NCI-H2227 (cell line): ENCODE measurements at regions not wholly inside any gene's neighbourhood (a gene's known extent, or its start where the extent isn't known, plus 50 kb on each side); places are given as distances from the start of the nearest gene placed in this dataset.
"Not testable (repeated sequence)": the region's sequence is repeated elsewhere in the genome, so short reads cannot be mapped to it uniquely, and the experiment has no call there.

Experiments used
- DNase-seq: peaks from one replicate; lab custom pipeline; 2025; ENCODE audit not compliant: unreplicated experiment; lab: John Stamatoyannopoulos, UW

DNA sequence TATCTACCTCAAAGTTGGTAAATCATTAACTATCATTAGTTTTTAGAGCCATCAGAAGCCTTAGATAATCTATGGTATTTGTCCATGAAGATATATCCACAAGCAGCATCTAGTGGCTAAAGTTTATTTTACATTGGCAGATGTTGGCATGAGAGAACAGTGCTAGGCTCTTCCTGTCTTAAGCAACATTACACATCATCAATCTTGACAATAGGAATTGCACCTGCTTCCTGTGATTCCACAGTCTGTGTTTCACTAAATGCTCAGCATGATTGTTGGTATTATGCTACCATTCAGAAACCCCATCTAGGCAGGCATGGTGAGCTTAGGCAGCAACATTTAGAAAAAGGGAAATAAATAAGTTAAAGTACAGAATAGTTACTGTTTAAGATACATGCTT, 246.6 kb downstream of the SLCO4C1 start:
- DNase-seq = no peak

GRCh38 chr5:102048940-102049339, 247.1 kb downstream of the SLCO4C1 start:
- no peak for DNase-seq

GRCh38 chr5:102047073-102047472, 249.0 kb downstream of the SLCO4C1 start:
- DNase-seq = not testable (repeated sequence)

DNA sequence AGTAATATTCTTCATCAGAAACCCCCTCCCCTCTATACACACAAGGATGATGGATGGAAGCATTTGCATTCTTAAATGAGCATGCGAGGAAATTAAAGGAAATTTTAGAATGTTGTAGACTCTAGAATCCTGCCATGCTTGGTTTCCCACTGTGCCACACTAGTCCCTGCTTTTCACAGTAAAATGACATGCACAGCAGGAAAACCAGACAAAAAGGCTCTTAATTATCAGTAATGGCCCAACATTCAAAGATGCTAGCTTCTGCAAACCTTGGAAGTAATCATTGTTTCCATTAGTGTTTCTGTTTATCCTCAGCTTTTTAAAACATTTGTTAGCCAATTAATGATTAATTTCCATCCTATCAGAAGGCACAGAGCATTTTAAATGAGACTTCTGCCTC, 255.8 kb downstream of the SLCO4C1 start:
- no peak for DNase-seq

- no peak for DNase-seq
Observed at GRCh38 chr5:102036927-102037326, 259.2 kb downstream of the SLCO4C1 start.

GRCh38 chr5:102031711-102032110, 264.4 kb downstream of the SLCO4C1 start:
- DNase-seq = no peak

DNA sequence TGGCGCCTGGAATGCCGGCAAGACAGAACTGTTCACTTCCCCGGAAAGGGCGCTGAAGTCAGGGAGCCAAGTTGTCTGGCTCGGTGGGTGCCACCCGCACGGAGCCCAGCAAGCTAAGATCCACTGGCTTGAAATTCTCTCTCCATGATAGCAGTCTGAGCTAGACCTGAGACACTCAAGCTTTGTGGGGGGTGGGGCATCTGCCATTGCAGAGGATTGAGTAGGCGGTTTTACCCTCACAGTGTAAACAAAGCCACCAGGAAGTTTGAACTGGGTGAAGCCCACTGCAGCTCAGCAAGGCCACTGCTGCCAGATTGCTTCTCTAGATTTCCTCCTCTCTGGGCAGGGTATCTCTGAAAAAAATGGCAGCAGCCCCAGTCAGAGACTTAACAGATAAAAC, 277.4 kb downstream of the SLCO4C1 start:
- no peak for DNase-seq

DNA sequence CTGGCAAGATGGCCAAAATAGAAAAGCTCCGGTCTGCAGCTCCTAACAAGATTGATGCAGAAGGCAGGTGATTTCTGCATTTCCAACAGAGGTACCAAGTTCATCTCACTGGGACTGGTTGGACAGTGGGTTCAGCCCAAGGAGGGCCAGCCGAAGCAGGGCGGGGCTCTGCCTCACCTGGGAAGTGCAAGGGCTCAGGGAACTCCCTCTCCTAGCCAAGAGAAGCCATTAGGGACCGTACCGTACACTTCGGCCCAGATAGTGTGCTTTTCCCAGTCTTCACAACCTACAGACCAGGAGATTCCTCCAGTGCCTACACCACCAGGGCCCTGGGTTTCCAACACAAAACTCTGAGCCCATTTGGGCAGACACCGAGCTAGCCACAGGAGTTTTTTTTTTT, 277.8 kb downstream of the SLCO4C1 start:
- DNase-seq = no peak

DNA sequence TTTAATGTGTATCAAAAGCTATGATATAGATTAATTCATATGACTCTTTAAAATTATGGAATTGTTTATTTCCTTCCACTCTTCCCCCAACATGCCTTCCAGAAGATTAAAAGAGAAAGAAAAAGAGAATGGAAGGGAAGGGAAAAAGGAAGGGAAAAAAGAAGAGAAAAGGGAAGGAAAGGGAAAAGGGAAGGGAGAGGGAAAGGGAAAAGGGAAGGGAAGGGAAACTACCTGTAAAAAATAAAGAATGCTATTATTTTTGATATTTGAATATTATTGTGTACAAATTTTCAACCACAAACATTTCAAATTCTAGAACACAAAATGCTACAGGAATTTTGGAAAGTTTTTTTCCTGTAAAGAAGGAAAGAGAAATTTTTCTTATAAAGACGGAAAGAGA, 281.7 kb downstream of the SLCO4C1 start:
- no peak for DNase-seq

DNA sequence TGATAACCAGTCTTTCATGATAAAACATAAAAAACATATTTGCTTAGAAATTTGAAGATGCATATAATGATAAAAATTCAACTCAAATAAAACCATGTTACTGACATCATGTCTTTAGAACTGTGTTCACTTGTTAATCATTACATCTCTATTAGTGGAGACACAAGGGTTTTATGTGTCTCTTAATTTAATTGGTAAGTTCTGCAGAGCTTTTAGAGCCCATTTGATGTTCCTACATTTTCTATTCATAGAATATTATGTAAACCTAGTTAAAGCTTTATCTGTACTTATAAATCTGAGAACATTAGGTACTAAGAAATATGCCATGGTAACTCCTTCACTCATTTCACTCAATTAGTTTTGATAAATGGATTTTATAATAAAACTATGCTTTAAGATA, 285.4 kb downstream of the SLCO4C1 start:
- DNase-seq = no peak

DNA sequence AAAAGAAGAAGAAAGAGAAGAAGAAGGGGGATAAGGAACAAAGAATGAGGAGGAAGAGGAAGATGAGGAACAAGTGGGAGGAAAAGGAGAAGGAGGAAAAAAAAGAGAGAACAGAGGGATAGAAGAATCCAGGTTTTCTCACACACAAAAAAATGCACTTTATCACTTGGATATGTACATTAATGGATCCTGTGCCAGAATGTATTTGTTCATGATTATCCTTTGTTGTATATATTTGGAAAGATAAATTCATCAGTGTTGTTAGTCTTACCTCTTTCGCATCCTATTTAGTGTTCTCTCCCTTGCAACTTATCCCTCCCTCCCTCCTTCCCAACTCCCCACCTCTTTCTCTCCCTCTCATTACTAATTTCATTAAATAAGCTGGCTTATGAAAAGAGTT, 298.8 kb downstream of the SLCO4C1 start:
- no peak for DNase-seq

- DNase-seq = no peak
Observed at GRCh38 chr5:101995585-101995984, 300.5 kb downstream of the SLCO4C1 start.

GRCh38 chr5:101991486-101991885, 304.6 kb downstream of the SLCO4C1 start:
- no peak for DNase-seq

DNA sequence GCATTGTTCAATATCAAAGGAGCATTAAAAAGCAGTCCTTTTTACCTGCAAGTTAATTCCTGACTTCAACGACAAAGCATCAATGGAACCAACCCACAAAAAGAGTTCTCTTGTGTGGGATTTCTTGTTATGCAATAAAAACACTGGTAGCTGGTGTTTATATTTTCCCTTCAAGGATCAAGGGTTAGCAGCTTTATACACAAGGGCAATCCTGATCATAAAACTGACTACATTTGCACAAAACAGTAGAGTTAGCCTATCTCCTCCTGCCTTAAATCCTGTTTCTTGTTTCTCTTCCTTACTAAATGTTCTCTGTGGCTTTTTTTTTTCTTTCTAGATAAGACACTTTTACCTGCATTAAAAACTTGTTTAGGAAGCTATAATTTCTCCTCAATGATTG, 306.4 kb downstream of the SLCO4C1 start:
- DNase-seq = no peak

DNA sequence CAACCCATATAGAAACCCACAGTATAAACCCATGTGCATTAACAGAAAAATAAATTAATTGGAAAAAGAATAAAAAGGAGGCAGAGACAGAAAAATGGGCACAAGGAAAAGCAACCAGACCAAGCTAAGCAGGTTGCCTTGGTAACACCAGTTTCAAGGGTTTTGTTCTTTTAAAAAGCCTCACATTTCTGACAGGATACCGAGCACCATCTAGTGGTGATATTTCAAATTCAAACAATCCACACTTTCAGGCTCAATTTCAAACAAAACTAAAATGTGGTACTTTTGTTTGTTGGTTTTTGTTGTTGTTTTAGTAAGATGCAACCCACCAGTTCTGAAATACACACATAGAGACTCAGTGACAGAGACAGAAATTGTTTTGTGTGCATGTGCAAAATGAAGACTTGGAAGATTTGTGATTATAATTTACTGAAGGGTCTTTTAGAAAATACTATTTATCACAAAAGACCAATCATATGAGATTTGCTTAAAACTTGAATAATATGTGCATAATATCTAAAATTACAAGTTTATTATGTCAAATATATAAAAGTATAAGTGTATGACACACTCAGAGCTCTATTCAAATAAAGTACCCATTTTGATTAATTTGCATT, 318.2 kb downstream of the SLCO4C1 start:
- DNase-seq = no peak

DNA sequence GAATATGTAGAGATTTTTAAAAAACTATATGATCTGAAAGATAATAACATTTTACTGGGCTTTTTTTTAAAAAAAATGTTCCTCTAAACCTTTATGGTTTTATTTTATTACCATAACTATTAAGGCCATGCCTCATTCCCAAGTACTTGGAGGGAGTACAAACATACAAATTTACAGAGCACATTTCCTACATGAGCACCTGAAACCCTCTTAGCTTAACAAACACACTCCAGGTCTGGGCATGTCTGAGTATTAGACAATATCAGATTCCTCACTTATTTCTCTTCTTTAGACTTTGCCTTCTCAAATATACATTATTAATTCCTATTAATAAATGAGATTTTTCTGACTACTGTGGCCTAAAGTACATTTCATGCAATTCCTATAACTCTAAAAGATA, 319.2 kb downstream of the SLCO4C1 start:
- no peak for DNase-seq

DNA sequence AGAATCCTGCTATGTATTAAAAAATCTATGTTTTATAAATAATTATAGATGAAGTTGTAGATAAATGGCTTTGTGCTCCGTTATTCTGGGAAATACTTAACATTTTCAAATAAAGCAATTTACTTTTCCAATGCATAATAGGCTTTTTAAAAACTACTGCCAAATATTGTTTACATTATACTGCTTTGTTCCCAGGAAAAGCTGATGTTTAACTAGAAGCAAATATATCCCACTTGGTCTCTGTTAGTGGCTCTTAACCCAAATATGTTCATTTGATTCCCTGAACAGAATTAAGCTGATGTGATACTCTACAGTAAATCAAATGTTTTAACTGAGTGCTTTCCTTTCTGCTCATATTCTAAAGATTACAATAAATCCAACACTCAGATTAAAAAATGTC, 326.3 kb downstream of the SLCO4C1 start:
- no peak for DNase-seq

DNA sequence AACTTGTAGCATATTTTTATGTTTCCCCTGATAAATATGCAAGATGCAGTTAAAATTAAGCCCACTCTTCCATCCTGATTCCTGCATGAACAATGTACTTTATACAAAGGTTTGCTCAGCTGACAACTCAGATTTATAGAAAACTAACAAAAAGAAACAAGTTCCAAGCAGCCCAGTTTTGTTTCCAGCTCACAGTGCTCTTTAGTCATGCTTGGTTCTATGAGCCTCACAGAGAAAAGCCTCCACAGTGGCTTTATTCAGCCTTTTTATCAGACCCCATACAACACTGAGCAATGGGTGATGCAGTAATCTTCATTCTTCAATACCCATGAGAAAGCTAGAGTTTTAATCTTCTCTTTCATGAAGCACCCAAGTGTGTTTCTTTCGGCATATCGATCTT, 329.6 kb downstream of the SLCO4C1 start:
- DNase-seq = no peak

DNA sequence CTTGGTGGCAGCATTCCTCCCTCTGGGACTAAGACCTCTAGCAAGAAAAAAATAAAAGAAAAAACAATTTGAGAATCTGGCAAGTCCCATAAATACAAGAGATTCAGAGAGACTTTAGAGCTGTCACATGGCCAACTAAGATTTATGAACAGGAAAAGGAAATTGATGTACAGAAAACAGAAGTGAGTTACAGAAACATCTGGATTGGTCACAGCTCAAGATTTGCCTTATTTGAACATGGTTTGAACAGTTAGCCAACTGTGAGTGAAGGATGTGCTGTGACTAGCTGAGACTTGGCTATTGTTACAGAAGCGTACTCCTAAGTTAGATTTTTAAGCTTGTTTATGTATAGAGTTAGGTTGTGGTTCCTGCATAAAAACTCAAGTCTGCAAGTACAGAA, 340.2 kb downstream of the SLCO4C1 start:
- DNase-seq = no peak

GRCh38 chr5:101950019-101950418, 346.1 kb downstream of the SLCO4C1 start:
- DNase-seq = no peak

- DNase-seq = no peak
Observed at GRCh38 chr5:101948615-101949014, 347.5 kb downstream of the SLCO4C1 start.

DNA sequence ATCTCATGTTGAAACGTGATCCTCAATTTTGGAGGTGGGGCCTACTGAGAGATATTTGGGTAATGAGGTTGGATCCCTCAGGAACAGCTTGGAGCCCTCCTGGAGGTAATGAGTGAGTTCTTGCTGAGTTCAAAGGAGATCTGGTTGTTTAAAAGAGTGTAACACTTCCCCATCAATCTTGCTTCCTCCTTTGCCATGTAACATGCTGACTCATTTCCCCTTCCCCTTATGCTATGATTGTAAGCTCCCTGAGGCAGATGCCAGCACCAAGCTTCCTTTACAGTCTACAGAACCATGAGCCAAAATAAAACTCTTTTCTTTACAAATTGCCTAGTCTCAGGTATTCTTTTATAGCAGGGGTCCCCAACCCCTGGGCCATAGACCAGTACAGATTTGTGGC, 352.3 kb downstream of the SLCO4C1 start:
- no peak for DNase-seq

- no peak for DNase-seq
Observed at GRCh38 chr5:101942321-101942882, 353.7 kb downstream of the SLCO4C1 start.
